Body of pancreas (tissue), 4 donors: ENCODE measurements at regions not wholly inside any gene's neighbourhood (a gene's known extent, or its start where the extent isn't known, plus 50 kb on each side); places are given as distances from the start of the nearest gene placed in this dataset.
"Not testable (repeated sequence)": the region's sequence is repeated elsewhere in the genome, so short reads cannot be mapped to it uniquely, and the experiment has no call there.

ENCODE experiments used
- ATAC-seq: fragments of 150-250 bp; one replicate; pipeline ENCODE4 v1.9.1; 2016
- DNase-seq, 4 donors: peaks; one replicate each; pipeline ENCODE4 v3.0.0-alpha.2; 2019
- H3K27ac ChIP-seq, 4 donors: fragments of 200-600 bp; sonication (generic); 1 replicate in 3 of 4; 2 replicates in 1 of 4; pipeline versions ENCODE4 v1.5.1 to v1.6.1; 2016 to 2019; ENCODE audit warnings: mild to moderate bottlenecking in 1 of 4, mixed read lengths in 1 of 4, moderate library complexity in 1 of 4
- H3K27me3 ChIP-seq, 2 donors: fragments of 200-600 bp; sonication (generic); one replicate each; pipeline ENCODE4 v1.6.0; 2016; ENCODE audit warnings: mild to moderate bottlenecking in 1 of 2
- H3K36me3 ChIP-seq, 2 donors: fragments of 200-600 bp; sonication (generic); replicated peaks in 1 of 2; 2 replicates each; pipeline ENCODE4 v1.5.1; 2016; ENCODE audit warnings: low read depth in 2 of 2; ENCODE audit not compliant: insufficient read depth in 1 of 2
- H3K4me1 ChIP-seq: fragments of 200-600 bp; sonication (generic); one replicate; pipeline ENCODE4 v1.6.0; 2016
- H3K4me3 ChIP-seq, 2 donors: fragments of 200-600 bp; sonication (generic); 1 replicate in 1 of 2; 2 replicates in 1 of 2; pipeline ENCODE4 v1.5.1; 2016 to 2019
- H3K9me3 ChIP-seq, 3 donors: fragments of 200-600 bp; sonication (generic); 1 replicate in 2 of 3; 2 replicates in 1 of 3; pipeline ENCODE4 v1.5.1; 2016
- CTCF ChIP-seq, 7 experiments: fragments of 450-650 bp in 4 of 7; fragments of 200-600 bp in 3 of 7; sonication (generic) in 3 of 7; IDR thresholded peaks; one replicate each; pipeline ENCODE4 v1.5.1; 2016 to 2019; ENCODE audit warnings: antibody characterized with exemption in 7 of 7
- POLR2A ChIP-seq, 3 donors: fragments of 450-650 bp; IDR thresholded peaks; one replicate each; pipeline ENCODE4 v1.6.1; 2016; ENCODE audit warnings: antibody characterized with exemption in 3 of 3, mild to moderate bottlenecking in 2 of 3
- WGBS, 2 donors: methylation state at CpG; one replicate each; pipeline ENCODE4 v1.1.5; 2017; 5-methylcytosine and 5-hydroxymethylcytosine counted together
- intact Hi-C: fragments of 100-400 bp; cut with DNase I; formaldehyde crosslinking; loops from one replicate; pipeline ENCODE4 v1.15.1; 2023

DNA sequence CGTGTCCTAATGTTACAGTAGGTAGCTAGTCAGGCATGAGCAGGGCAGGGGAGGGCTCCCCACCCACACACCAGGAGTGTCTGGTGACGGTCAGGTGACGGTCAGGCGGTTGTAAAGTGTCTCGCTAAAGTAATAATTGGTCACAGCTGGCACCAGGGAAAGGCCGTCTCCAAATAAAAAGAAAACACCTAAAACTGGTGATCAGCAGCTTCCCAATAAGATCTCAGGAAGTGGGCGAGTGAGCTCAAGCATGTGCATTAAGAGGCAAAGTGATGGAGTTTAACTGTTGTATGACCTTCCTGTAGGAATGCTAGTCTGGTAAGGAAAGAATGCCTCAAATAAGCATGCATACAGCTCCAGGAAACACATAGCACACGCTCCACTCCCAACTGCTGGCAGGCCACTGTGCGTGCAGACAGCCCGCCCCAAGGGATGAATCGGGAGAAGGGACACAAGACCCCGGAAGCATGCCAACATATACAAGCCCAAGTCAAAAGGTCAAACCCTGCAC, 177.1 kb downstream of the RNF144A start:
- no peaks in the 10 kb centered on the region for H3K27me3 ChIP-seq
- WGBS, 2 donors, result 70 to 73% methylated on average over 12 of the region's 12 CpGs
- no peak overlapping the region for H3K4me3 ChIP-seq
- no peaks in the 10 kb centered on the region for H3K36me3 ChIP-seq
- H3K4me1 ChIP-seq, result peaks cover 8% of the 10 kb centered on the region
- intact Hi-C loops, result no loop called here
- DNase-seq (no peak), ATAC-seq (no peak)
- no peaks in the 10 kb centered on the region for H3K9me3 ChIP-seq
- no peak overlapping the region for H3K27ac ChIP-seq
- no peak for TF ChIP-seq CTCF (IDR thresholded peaks at IDR 0.05)
- TF ChIP-seq POLR2A (IDR thresholded peaks at IDR 0.05), result no peak

DNA sequence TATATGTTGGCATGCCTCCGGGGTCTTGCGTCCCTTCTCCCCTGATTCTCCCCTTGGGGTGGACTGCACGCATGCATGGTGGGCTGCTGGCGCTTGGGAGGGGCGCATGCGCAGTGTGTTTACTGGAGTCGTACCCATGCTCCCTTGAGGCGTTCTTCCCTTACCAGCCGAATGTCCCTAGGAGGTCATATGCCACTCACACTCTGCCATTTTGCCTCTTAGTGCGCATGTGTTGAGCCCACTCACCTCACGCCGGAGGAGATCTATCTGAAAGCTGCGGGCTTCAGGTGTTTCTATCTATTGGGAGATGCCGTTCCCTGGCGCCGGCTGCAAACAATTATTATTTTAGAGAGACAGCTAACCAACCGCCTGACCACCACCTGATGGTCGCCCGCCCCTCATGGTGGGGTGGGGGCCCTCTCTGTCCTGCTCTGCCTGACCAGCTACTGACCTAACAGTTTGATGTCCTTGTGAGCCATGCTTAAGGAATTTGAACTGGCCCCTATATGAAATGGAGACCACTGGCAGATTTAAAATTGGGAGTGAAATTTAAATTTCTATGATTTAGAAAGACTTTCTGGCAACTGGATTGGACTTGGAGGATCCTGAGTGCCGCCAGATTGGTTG, 179.6 kb downstream of the RNF144A start:
- Histone ChIP-seq H3K4me3 (no peak overlapping the region), H3K27me3 (no peaks in the 10 kb centered on the region), H3K27ac (no peak overlapping the region), H3K9me3 (no peaks in the 10 kb centered on the region), H3K36me3 (no peaks in the 10 kb centered on the region), H3K4me1 (peaks cover 8% of the 10 kb centered on the region)
- 70 to 71% methylated on average over 18 to 20 of the region's 20 CpGs for WGBS, 2 donors
- ATAC-seq (peak; percentile 18), DNase-seq (no peak)
- TF ChIP-seq POLR2A (IDR thresholded peaks at IDR 0.05), result no peak
- intact Hi-C loops, result no loop called here

DNA sequence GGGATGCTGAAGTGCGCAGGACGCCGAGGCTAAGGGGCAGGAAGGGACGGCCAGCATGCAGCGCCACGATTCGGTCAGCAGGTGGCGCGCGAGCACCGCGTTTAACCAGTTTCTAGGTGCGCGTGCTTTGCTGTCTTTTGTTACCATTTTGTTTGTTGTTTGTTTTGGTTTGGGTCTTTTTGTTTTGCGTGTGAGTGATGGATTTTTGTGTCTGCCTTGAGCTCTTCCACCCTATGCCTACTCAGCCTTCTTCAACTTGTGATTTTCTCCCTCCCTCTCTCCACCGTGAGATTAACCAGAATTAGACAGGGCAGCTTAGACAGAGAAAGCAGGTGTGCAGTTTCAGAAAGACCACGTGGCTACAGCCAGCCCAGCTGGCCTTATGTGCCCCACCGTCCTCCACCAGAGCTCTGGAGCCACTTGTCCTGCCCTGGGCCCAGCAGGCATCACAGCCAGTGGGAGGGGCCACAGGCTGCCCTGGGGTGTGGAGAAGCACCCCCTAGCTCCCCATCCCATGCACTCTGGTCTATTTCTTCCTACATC, 180.2 kb downstream of the RNF144A start:
- intact Hi-C loops, result no loop called here
- Histone ChIP-seq H3K27ac (peak overlapping the region in 1 of 4 donors; percentile 20), H3K36me3 (no peaks in the 10 kb centered on the region), H3K9me3 (no peaks in the 10 kb centered on the region), H3K27me3 (no peaks in the 10 kb centered on the region), H3K4me3 (no peak overlapping the region), H3K4me1 (peaks cover 8% of the 10 kb centered on the region)
- WGBS, 2 donors, result 1% methylated on average over 18 of the region's 18 CpGs
- DNase-seq (peak; percentile 70 to 79 (median 76)), ATAC-seq (peak; percentile 90)
- TF ChIP-seq POLR2A (IDR thresholded peaks at IDR 0.05), result no peak
- peak; percentile 92 to 99 (median 98) for TF ChIP-seq CTCF (IDR thresholded peaks at IDR 0.05)

GRCh38 chr2:7098816-7099215, 181.6 kb downstream of the RNF144A start:
- Histone ChIP-seq H3K27me3 (no peaks in the 10 kb centered on the region), H3K4me1 (peaks cover 8% of the 10 kb centered on the region), H3K36me3 (no peaks in the 10 kb centered on the region), H3K4me3 (no peak overlapping the region), H3K9me3 (no peaks in the 10 kb centered on the region), H3K27ac (no peak overlapping the region)
- whole genome bisulfite sequencing, 2 donors, result 89 to 90% methylated on average over 4 of the region's 4 CpGs
- TF ChIP-seq CTCF (IDR thresholded peaks at IDR 0.05), result no peak
- TF ChIP-seq POLR2A (IDR thresholded peaks at IDR 0.05), result no peak
- DNase-seq, result no peak
- no peak for ATAC-seq
- intact Hi-C loops, result no loop called here

DNA sequence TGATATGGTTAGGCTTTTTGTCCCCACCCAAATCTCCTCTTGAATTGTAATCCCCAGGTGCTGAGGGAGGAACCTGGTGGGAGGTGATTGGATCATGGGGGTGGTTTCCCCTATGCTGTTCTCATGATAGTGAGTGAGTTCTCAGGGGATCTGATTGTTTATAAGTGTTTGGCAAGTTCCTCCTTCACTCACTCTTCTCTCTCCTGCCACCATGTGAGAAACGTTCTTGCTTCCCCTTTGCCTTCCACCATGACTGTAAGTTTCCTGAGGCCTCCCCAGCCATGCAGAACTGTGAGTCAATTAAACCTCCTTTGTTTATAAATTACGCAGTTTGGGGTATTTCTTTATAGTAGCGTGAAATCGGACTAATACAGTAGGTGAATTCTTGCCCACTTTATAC, 182.5 kb downstream of the RNF144A start:
- WGBS, 2 donors, result 83 to 85% methylated on average over 4 of the region's 4 CpGs

GRCh38 chr2:7102826-7103225, 185.6 kb downstream of the RNF144A start:
- H3K4me3 ChIP-seq, result no peak overlapping the region
- no peaks in the 10 kb centered on the region for H3K27me3 ChIP-seq
- 93 to 97% methylated on average over 4 of the region's 4 CpGs for WGBS, 2 donors
- intact Hi-C loops, result no loop called here
- H3K36me3 ChIP-seq, result no peaks in the 10 kb centered on the region
- H3K9me3 ChIP-seq, result no peaks in the 10 kb centered on the region
- no peak overlapping the region for H3K27ac ChIP-seq
- TF ChIP-seq CTCF (IDR thresholded peaks at IDR 0.05), result no peak
- TF ChIP-seq POLR2A (IDR thresholded peaks at IDR 0.05), result no peak
- no peaks in the 10 kb centered on the region for H3K4me1 ChIP-seq
- ATAC-seq (no peak), DNase-seq (no peak)

More for the DNA sequence above, 182.5 kb downstream of the RNF144A start:
- H3K4me1 ChIP-seq, intact Hi-C loops, ATAC-seq, H3K36me3 ChIP-seq, H3K27ac ChIP-seq, H3K27me3 ChIP-seq, H3K4me3 ChIP-seq, H3K9me3 ChIP-seq, DNase-seq: not testable (repeated sequence)
